Large intestine (tissue), 3 donors: ENCODE measurements at regions not wholly inside any gene's neighbourhood (a gene's known extent, or its start where the extent isn't known, plus 50 kb on each side); places are given as distances from the start of the nearest gene placed in this dataset.

ENCODE experiments used
- DNase-seq, 2 donors: peaks; one replicate each; pipeline versions ENCODE4 v3.0.0 to v3.0.0-alpha.2; 2013
- H3K27ac ChIP-seq: one replicate; pipeline ENCODE4 v1.5.1; 2013; ENCODE audit warnings: low read length
- H3K27me3 ChIP-seq: 2 replicates; pipeline ENCODE4 v1.6.1; 2013; ENCODE audit warnings: low read length; ENCODE audit not compliant: control insufficient read depth, insufficient read depth
- H3K36me3 ChIP-seq: 2 replicates; pipeline ENCODE4 v1.6.1; 2013; ENCODE audit warnings: low read length; ENCODE audit not compliant: control insufficient read depth, insufficient read depth
- H3K4me1 ChIP-seq: one replicate; pipeline ENCODE4 v1.6.1; 2013; ENCODE audit warnings: low read length; ENCODE audit not compliant: control insufficient read depth, insufficient read depth
- H3K4me3 ChIP-seq: one replicate; pipeline ENCODE4 v1.5.1; 2013; ENCODE audit warnings: low read length
- H3K9me3 ChIP-seq: one replicate; pipeline ENCODE4 v1.6.1; 2013; ENCODE audit warnings: mild to moderate bottlenecking, low read depth, low read length, moderate library complexity; ENCODE audit not compliant: control insufficient read depth
- WGBS: methylation state at CpG from one replicate; pipeline ENCODE4 v1.1.5; 2013; ENCODE audit warnings: low lambda C conversion rate; ENCODE audit not compliant: insufficient coverage; 5-methylcytosine and 5-hydroxymethylcytosine counted together

DNA sequence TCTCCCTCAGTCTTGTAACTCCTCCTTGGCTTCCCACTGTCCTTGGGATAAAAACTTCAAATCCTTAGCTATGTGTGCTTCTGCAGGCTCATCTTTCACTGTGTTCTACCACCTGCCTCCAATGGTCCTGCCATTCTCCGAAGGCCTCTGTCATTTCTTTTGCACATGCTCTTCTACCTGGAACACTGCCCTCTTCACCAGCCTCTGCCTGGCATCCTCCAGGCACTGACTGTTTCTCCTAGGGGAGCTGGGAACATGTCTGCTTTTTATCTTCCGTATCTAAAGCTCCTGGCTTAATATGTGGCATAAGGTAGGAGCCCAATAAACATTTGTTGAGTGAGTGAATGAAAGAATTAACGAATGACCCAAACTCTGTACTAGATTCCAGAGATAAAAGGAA is 603.3 kb upstream of the TMEM132C start:
- DNase-seq, result no peak
- Histone ChIP-seq H3K36me3 (no peaks in the 10 kb centered on the region), H3K4me1 (no peaks in the 10 kb centered on the region), H3K27me3 (peaks cover 3% of the 10 kb centered on the region), H3K9me3 (no peaks in the 10 kb centered on the region), H3K4me3 (no peak overlapping the region), H3K27ac (no peak overlapping the region)
- WGBS, result 100% methylated on average over 1 of the region's 3 CpGs

- Histone ChIP-seq H3K4me1 (no peaks in the 10 kb centered on the region), H3K27me3 (peaks cover 3% of the 10 kb centered on the region), H3K27ac (no peak overlapping the region), H3K36me3 (no peaks in the 10 kb centered on the region), H3K9me3 (no peaks in the 10 kb centered on the region), H3K4me3 (no peak overlapping the region)
- WGBS, result no CpG with 5 or more reads among the region's 4 CpGs
- no peak for DNase-seq
Observed at GRCh38 chr12:127664901-127665300, 602.1 kb upstream of the TMEM132C start.

- Histone ChIP-seq H3K27ac (no peak overlapping the region), H3K27me3 (peaks cover 3% of the 10 kb centered on the region), H3K9me3 (no peaks in the 10 kb centered on the region), H3K4me3 (no peak overlapping the region), H3K36me3 (no peaks in the 10 kb centered on the region), H3K4me1 (no peaks in the 10 kb centered on the region)
- DNase-seq, result no peak
- WGBS, result 50% methylated on average over 1 of the region's 3 CpGs
Observed at GRCh38 chr12:127667131-127667685, 599.8 kb upstream of the TMEM132C start.

- Histone ChIP-seq H3K27ac (no peak overlapping the region), H3K4me1 (no peaks in the 10 kb centered on the region), H3K4me3 (no peak overlapping the region), H3K36me3 (no peaks in the 10 kb centered on the region), H3K9me3 (no peaks in the 10 kb centered on the region), H3K27me3 (peaks cover 3% of the 10 kb centered on the region)
- no peak for DNase-seq
- WGBS, result 100% methylated on average over 2 of the region's 5 CpGs
Observed at GRCh38 chr12:127670294-127670693, 596.7 kb upstream of the TMEM132C start.

DNA sequence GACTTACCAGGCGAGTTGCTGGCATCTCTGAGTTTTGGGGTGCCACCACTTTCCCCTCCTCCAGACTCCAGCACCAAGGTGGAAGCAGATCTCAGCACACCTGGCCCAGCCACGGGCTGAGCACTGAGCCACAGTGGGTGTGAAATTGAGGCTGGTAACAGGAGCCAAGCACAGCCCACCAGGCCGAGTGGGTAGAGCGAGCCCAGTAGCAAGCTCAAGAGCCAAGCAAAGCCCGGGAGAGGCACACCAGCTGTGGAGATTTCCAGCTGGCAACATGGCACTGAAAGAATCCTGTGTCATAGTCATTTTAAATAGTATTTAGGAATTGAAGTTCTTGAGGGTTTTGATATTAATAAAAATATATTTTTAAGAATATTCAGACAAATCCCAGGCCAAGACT is 596.2 kb upstream of the TMEM132C start:
- DNase-seq, result no peak
- Histone ChIP-seq H3K27ac (no peak overlapping the region), H3K4me3 (no peak overlapping the region), H3K36me3 (no peaks in the 10 kb centered on the region), H3K27me3 (peaks cover 3% of the 10 kb centered on the region), H3K4me1 (no peaks in the 10 kb centered on the region), H3K9me3 (no peaks in the 10 kb centered on the region)
- no CpG with 5 or more reads among the region's 5 CpGs for WGBS

- WGBS, result no CpG with 5 or more reads among the region's 6 CpGs
- no peaks in the 10 kb centered on the region for H3K27me3 ChIP-seq
- H3K36me3 ChIP-seq, result no peaks in the 10 kb centered on the region
- no peaks in the 10 kb centered on the region for H3K4me1 ChIP-seq
- DNase-seq, result no peak
- H3K9me3 ChIP-seq, result no peaks in the 10 kb centered on the region
- no peak overlapping the region for H3K4me3 ChIP-seq
- no peak overlapping the region for H3K27ac ChIP-seq
Observed at GRCh38 chr12:127675936-127676335, 591.0 kb upstream of the TMEM132C start.

DNA sequence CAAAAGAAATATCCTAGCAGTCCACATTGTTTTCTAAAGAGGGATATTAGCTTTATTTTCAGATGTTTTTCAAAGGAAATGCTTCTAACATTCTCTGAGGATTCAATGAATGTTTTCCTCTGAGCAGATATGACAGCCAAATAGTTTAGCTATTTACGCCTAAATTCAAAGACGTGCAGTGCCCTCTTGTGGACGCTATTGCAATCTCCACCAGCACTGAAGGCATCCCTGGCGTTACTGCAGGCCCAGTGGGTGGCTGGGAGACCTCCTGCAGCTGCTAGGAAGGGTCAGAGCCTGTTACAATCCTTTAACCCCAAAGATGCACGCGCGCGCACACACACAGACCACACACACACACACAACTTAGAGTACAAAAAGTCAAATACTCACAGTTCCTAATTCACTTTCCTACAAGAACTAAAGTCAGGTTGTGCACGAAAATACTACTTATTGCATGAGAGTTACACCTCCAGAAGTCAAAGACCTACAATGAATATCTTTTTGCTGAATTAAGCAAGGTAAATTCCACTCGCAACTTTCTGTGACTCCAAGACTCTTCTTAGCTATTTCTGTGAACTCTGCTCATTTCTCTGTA is 589.3 kb upstream of the TMEM132C start:
- 60% methylated on average over 1 of the region's 10 CpGs for WGBS
- peak; percentile 51 to 54 for DNase-seq
- H3K36me3 ChIP-seq, result no peaks in the 10 kb centered on the region
- H3K4me1 ChIP-seq, result no peaks in the 10 kb centered on the region
- H3K4me3 ChIP-seq, result no peak overlapping the region
- H3K27ac ChIP-seq, result no peak overlapping the region
- H3K27me3 ChIP-seq, result no peaks in the 10 kb centered on the region
- no peaks in the 10 kb centered on the region for H3K9me3 ChIP-seq

GRCh38 chr12:127678945-127679344 is 588.0 kb upstream of the TMEM132C start:
- no peaks in the 10 kb centered on the region for H3K27me3 ChIP-seq
- no CpG with 5 or more reads among the region's 7 CpGs for WGBS
- H3K4me3 ChIP-seq, result no peak overlapping the region
- H3K9me3 ChIP-seq, result no peaks in the 10 kb centered on the region
- no peaks in the 10 kb centered on the region for H3K4me1 ChIP-seq
- no peaks in the 10 kb centered on the region for H3K36me3 ChIP-seq
- no peak for DNase-seq
- no peak overlapping the region for H3K27ac ChIP-seq

GRCh38 chr12:127680516-127680915 is 586.5 kb upstream of the TMEM132C start:
- no peak overlapping the region for H3K27ac ChIP-seq
- H3K4me3 ChIP-seq, result no peak overlapping the region
- H3K36me3 ChIP-seq, result no peaks in the 10 kb centered on the region
- DNase-seq, result no peak
- no peaks in the 10 kb centered on the region for H3K4me1 ChIP-seq
- no peaks in the 10 kb centered on the region for H3K9me3 ChIP-seq
- 57% methylated on average over 1 of the region's 6 CpGs for WGBS
- H3K27me3 ChIP-seq, result no peaks in the 10 kb centered on the region

GRCh38 chr12:127681151-127681754 is 585.7 kb upstream of the TMEM132C start:
- Histone ChIP-seq H3K4me3 (no peak overlapping the region), H3K4me1 (no peaks in the 10 kb centered on the region), H3K9me3 (no peaks in the 10 kb centered on the region), H3K27ac (no peak overlapping the region), H3K27me3 (no peaks in the 10 kb centered on the region), H3K36me3 (no peaks in the 10 kb centered on the region)
- DNase-seq, result no peak
- 80% methylated on average over 1 of the region's 9 CpGs for WGBS

- H3K9me3 ChIP-seq, result no peaks in the 10 kb centered on the region
- no CpG with 5 or more reads among the region's 2 CpGs for WGBS
- no peaks in the 10 kb centered on the region for H3K27me3 ChIP-seq
- H3K4me1 ChIP-seq, result no peaks in the 10 kb centered on the region
- H3K36me3 ChIP-seq, result no peaks in the 10 kb centered on the region
- H3K4me3 ChIP-seq, result no peak overlapping the region
- no peak overlapping the region for H3K27ac ChIP-seq
- no peak for DNase-seq
Observed at GRCh38 chr12:127685491-127685890, 581.5 kb upstream of the TMEM132C start.
